ENCODE measurements at regions not wholly inside any gene's neighbourhood (a gene's known extent, or its start where the extent isn't known, plus 50 kb on each side); places are given as distances from the start of the nearest gene placed in this dataset.
A peak's percentile ranks its signal among the peaks of the same experiment; 100 is the strongest.

DNA sequence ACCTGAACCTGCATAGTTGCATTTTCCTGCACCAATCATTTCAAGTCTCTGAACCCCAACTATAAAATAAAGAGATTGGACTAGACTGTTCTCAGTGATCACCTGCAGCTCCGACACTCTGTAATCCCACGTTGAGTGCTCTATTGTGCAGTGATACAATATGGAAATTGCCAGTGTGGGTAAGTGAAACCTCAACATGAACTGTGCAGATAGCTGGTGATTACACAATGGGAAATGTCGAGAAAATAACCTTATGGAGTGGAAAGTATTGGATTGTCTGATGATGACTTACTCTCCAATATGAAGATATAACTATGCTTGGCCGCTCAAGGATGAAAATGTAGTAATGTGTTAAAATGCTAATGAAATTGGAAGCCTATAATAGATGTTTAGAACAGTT is 293.1 kb upstream of the BRINP1 start:
- no peaks in the 10 kb centered on the region for H3K36me3 ChIP-seq (ENCODE audit: control insufficient read depth, insufficient read depth, low read length, severe bottlenecking)
- H3K4me1 ChIP-seq (ENCODE audit: control insufficient read depth, insufficient read depth, low read length): no peaks in the 10 kb centered on the region
- H3K9me3 ChIP-seq (ENCODE audit: control insufficient read depth, low read length): no peaks in the 10 kb centered on the region
- H3K9ac ChIP-seq (ENCODE audit: low read length): no peak overlapping the region
- H3K27me3 ChIP-seq (replicated peaks; ENCODE audit: control insufficient read depth, insufficient read depth, low read length): no peaks in the 10 kb centered on the region
- H3K4me3 ChIP-seq (ENCODE audit: low read length): no peak overlapping the region
- no peak for DNase-seq (ENCODE audit: low read depth)

DNA sequence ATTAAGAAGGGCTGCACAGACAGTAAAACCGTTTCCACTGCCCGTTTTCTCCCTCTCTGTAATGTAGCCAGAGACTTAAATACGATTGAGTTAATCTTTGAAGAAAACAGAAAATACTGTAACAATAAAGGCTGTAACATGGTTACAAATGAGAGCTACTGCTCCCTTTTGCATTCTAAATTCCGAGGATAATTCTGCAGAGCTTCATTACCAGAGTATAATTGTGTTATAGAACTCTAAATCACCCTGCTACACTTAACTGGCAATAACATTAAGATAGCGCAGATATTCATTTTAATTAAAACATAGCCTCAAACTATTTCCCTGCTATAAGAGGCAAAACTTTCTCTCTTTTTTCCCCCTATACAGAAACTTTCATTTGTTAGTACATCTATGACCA is 283.7 kb upstream of the BRINP1 start:
- H3K4me3 ChIP-seq (ENCODE audit: low read length): no peak overlapping the region
- H3K9ac ChIP-seq (ENCODE audit: low read length): no peak overlapping the region
- no peaks in the 10 kb centered on the region for H3K4me1 ChIP-seq (ENCODE audit: control insufficient read depth, insufficient read depth, low read length)
- DNase-seq (ENCODE audit: low read depth): no peak
- no peaks in the 10 kb centered on the region for H3K9me3 ChIP-seq (ENCODE audit: control insufficient read depth, low read length)
- no peaks in the 10 kb centered on the region for H3K27me3 ChIP-seq (replicated peaks; ENCODE audit: control insufficient read depth, insufficient read depth, low read length)
- no peaks in the 10 kb centered on the region for H3K36me3 ChIP-seq (ENCODE audit: control insufficient read depth, insufficient read depth, low read length, severe bottlenecking)

DNA sequence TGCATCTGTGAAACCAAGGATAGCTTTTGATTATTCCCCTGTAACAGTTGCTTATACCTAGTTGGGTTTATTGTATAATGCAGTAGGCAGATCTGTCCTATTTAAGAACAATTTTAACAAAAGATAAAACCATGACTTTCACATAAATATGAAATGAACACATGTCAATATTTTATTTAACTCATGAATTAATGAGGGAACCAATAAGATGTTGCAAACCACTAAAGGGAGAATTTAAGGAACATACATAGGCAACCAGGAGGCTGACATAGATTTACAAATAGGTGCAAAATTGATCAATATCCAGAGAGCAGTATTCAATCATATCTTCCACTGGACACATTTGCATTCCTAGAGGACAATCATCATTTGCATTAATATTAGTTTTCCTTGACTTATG is 280.0 kb upstream of the BRINP1 start:
- no peak overlapping the region for H3K9ac ChIP-seq (ENCODE audit: low read length)
- DNase-seq (ENCODE audit: low read depth): no peak
- H3K4me1 ChIP-seq (ENCODE audit: control insufficient read depth, insufficient read depth, low read length): no peaks in the 10 kb centered on the region
- no peaks in the 10 kb centered on the region for H3K36me3 ChIP-seq (ENCODE audit: control insufficient read depth, insufficient read depth, low read length, severe bottlenecking)
- H3K4me3 ChIP-seq (ENCODE audit: low read length): no peak overlapping the region
- H3K9me3 ChIP-seq (ENCODE audit: control insufficient read depth, low read length): no peaks in the 10 kb centered on the region
- no peaks in the 10 kb centered on the region for H3K27me3 ChIP-seq (replicated peaks; ENCODE audit: control insufficient read depth, insufficient read depth, low read length)

DNA sequence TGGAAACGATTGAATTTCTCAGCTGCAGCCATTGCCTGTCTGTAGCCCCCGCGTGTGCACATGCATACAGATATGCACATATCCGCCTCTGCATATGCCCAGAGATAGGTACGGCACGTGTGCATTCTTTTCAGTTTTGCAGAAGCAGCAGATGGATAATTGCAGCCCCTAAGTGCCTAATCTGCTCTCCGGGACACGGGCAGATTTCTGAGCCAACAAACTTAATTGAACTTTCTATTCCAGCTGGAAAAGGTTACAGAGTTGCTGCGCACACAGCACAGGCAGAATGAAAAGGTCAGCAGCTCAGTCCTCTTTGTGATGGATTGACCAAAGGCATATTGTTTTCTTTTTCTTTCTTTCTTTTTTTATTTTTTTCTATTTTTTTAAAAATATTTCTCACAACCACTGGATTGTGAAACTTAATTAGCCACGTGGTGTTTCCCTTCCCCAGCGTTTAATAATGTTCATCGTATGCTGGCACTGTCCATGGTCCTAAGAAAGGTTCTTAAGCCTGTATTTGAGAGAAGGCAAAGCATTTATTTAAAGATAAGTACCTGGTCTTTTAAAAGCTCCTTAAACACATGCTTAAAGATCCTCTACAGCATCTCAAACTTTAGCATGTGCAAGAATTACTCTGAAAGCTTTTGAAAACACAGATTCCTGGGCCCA is 270.2 kb upstream of the BRINP1 start:
- Histone ChIP-seq H3K36me3 (ENCODE audit: control insufficient read depth, insufficient read depth, low read length, severe bottlenecking) (no peaks in the 10 kb centered on the region), H3K9me3 (ENCODE audit: control insufficient read depth, low read length) (no peaks in the 10 kb centered on the region), H3K4me3 (ENCODE audit: low read length) (no peak overlapping the region), H3K4me1 (ENCODE audit: control insufficient read depth, insufficient read depth, low read length) (no peaks in the 10 kb centered on the region), H3K27me3 (replicated peaks; ENCODE audit: control insufficient read depth, insufficient read depth, low read length) (no peaks in the 10 kb centered on the region), H3K9ac (ENCODE audit: low read length) (no peak overlapping the region)
- DNase-seq (ENCODE audit: low read depth): peak; percentile 56

DNA sequence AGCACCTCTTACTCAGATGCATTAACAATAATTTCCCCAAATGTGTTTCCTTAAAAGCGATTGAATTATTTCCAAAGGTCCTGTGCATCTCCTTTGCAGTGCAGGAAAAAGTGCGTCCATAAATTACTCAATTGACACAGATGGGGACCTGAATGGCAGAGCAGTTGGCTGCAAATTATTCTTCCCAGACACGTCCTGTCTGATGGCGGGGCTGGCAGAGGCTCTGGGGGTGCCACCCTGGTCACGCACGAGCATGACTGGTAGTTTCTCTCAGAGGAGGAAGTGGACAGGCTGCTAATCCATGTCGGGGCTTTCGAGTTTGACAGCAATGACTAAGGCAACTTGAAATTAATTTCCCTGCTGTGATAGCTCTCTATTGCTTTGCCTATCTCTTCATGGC is 264.8 kb upstream of the BRINP1 start:
- DNase-seq (ENCODE audit: low read depth): no peak
- Histone ChIP-seq H3K4me1 (ENCODE audit: control insufficient read depth, insufficient read depth, low read length) (no peaks in the 10 kb centered on the region), H3K9ac (ENCODE audit: low read length) (no peak overlapping the region), H3K36me3 (ENCODE audit: control insufficient read depth, insufficient read depth, low read length, severe bottlenecking) (no peaks in the 10 kb centered on the region), H3K9me3 (ENCODE audit: control insufficient read depth, low read length) (no peaks in the 10 kb centered on the region), H3K4me3 (ENCODE audit: low read length) (no peak overlapping the region), H3K27me3 (replicated peaks; ENCODE audit: control insufficient read depth, insufficient read depth, low read length) (no peaks in the 10 kb centered on the region)

DNA sequence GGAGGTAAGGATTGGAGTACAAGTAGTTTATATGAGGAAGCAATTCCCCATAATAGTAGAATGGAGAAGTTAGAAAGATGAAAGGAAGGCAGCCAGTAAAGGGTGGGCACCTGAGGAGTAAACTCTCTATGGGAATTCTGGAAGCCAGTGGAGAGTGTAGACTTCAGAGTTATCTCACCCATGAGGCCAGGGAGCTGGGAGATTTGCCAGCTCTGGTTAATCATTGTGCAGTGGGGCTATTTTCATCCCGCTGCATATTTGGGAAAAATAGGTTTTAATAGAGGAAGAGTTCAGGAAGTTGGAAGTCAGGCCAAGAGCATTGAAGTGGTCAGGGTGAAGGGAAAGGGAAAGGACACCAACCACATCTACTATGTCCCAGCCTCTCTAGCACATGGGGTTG is 242.3 kb upstream of the BRINP1 start:
- no peaks in the 10 kb centered on the region for H3K27me3 ChIP-seq (replicated peaks; ENCODE audit: control insufficient read depth, insufficient read depth, low read length)
- H3K4me1 ChIP-seq (ENCODE audit: control insufficient read depth, insufficient read depth, low read length): no peaks in the 10 kb centered on the region
- H3K9me3 ChIP-seq (ENCODE audit: control insufficient read depth, low read length): no peaks in the 10 kb centered on the region
- H3K4me3 ChIP-seq (ENCODE audit: low read length): no peak overlapping the region
- DNase-seq (ENCODE audit: low read depth): no peak
- no peak overlapping the region for H3K9ac ChIP-seq (ENCODE audit: low read length)
- H3K36me3 ChIP-seq (ENCODE audit: control insufficient read depth, insufficient read depth, low read length, severe bottlenecking): no peaks in the 10 kb centered on the region

DNA sequence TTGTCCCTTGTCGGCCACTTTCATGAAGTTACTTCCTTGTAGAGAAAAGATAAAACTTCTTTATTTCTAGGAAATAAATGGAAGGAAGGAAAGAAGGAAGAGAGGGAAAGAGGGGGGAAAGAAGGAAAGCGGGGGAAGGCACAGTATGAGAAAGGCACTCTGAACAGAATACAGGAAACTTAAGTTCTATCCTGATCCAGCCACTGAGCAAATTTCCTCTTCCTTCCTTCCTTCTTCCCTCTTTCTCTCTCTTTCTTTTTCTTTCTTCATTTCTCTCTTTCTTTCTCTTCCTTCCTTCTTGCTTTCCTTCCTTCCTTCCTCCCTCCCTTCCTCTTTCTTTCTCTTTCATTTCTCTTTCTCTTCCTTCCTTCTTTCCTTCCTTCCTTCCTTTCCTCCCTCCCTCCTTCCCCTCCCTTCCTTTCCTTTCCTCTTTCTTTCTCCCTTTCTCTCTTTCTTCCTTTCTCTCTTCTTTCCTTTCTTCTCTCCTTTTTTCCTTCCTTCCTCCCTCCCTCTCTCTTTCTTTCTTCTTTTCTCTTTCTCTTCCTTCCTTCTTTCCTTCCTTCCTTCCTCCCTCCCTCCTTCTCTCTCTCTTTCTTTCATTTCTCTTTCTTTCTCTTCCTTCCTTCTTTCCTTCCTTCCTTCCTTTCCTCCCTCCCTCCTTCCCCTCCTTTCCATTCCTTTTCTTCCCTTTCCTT is 240.2 kb upstream of the BRINP1 start:
- Histone ChIP-seq H3K4me1 (ENCODE audit: control insufficient read depth, insufficient read depth, low read length) (no peaks in the 10 kb centered on the region), H3K9ac (ENCODE audit: low read length) (no peak overlapping the region), H3K36me3 (ENCODE audit: control insufficient read depth, insufficient read depth, low read length, severe bottlenecking) (no peaks in the 10 kb centered on the region), H3K9me3 (ENCODE audit: control insufficient read depth, low read length) (no peaks in the 10 kb centered on the region), H3K4me3 (ENCODE audit: low read length) (no peak overlapping the region), H3K27me3 (replicated peaks; ENCODE audit: control insufficient read depth, insufficient read depth, low read length) (no peaks in the 10 kb centered on the region)
- DNase-seq (ENCODE audit: low read depth): no peak

DNA sequence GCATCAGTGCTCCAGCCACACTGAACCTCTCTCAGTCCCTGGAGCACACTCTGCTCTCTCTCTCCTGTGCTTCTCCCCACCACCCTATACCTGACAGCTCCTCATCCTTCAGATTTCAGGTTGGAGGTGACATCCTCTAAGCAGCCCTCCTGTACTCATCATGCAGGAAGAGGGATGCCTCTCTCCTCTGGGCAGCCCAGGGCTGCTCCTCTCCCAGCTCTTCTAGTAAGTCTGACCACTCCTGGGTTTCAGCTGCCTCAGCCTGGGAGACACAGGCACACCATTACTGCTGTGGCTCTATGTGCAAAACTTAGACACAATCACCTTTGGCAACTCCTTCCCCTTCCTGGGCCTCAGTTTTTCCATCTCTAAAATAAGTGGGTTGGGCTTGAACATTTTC is 232.4 kb upstream of the BRINP1 start:
- Histone ChIP-seq H3K36me3 (ENCODE audit: control insufficient read depth, insufficient read depth, low read length, severe bottlenecking) (no peaks in the 10 kb centered on the region), H3K27me3 (replicated peaks; ENCODE audit: control insufficient read depth, insufficient read depth, low read length) (peaks cover 11% of the 10 kb centered on the region)

DNA sequence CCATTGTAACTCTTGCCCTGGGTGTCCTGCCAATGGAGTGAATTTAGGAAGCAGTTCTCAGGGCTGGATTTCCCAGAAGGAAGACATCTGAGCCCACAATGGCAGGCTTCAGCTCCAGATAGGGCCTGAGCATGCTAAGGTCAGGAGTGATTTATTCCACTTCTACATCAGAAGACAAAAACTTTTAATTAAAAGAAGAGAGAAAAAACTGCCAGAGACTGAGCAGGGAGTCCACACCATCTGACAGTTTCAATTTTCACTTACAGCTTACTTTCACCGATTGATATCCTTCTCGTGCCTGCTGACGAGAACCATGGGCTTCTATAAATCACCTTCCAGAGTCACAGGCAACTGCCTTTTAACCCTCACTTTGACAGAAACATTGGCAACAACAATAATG is 228.3 kb upstream of the BRINP1 start:
- Histone ChIP-seq H3K9ac (ENCODE audit: low read length) (no peak overlapping the region), H3K4me3 (ENCODE audit: low read length) (no peak overlapping the region), H3K9me3 (ENCODE audit: control insufficient read depth, low read length) (no peaks in the 10 kb centered on the region), H3K4me1 (ENCODE audit: control insufficient read depth, insufficient read depth, low read length) (no peaks in the 10 kb centered on the region), H3K27me3 (replicated peaks; ENCODE audit: control insufficient read depth, insufficient read depth, low read length) (peaks cover 6% of the 10 kb centered on the region), H3K36me3 (ENCODE audit: control insufficient read depth, insufficient read depth, low read length, severe bottlenecking) (no peaks in the 10 kb centered on the region)
- no peak for DNase-seq (ENCODE audit: low read depth)

More for the DNA sequence above, 232.4 kb upstream of the BRINP1 start:
- H3K9ac ChIP-seq (ENCODE audit: low read length): no peak overlapping the region
- H3K4me1 ChIP-seq (ENCODE audit: control insufficient read depth, insufficient read depth, low read length): no peaks in the 10 kb centered on the region
- DNase-seq (ENCODE audit: low read depth): no peak
- H3K9me3 ChIP-seq (ENCODE audit: control insufficient read depth, low read length): no peaks in the 10 kb centered on the region
- H3K4me3 ChIP-seq (ENCODE audit: low read length): no peak overlapping the region

DNA sequence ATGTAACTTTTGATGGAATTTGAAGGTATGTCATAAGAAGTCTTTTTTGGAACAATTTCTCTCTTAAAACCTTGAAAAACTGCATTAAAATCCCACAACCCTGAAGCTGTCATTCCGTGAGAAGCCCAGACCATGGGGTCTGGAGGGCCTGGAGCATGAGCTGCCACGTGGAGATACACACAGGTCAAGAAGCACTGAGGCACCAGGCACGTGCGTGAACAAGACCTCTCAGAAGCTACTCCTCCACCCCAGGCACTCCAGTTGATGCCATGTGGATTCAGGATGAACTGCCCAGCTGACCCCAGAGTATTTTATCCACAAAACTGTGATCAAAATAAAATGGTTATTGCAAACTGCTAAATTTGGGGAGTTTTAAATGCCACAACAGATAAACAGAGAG is 227.5 kb upstream of the BRINP1 start:
- Histone ChIP-seq H3K4me3 (ENCODE audit: low read length) (no peak overlapping the region), H3K9ac (ENCODE audit: low read length) (no peak overlapping the region), H3K36me3 (ENCODE audit: control insufficient read depth, insufficient read depth, low read length, severe bottlenecking) (no peaks in the 10 kb centered on the region), H3K4me1 (ENCODE audit: control insufficient read depth, insufficient read depth, low read length) (no peaks in the 10 kb centered on the region), H3K27me3 (replicated peaks; ENCODE audit: control insufficient read depth, insufficient read depth, low read length) (peaks cover 6% of the 10 kb centered on the region), H3K9me3 (ENCODE audit: control insufficient read depth, low read length) (no peaks in the 10 kb centered on the region)
- DNase-seq (ENCODE audit: low read depth): no peak

DNA sequence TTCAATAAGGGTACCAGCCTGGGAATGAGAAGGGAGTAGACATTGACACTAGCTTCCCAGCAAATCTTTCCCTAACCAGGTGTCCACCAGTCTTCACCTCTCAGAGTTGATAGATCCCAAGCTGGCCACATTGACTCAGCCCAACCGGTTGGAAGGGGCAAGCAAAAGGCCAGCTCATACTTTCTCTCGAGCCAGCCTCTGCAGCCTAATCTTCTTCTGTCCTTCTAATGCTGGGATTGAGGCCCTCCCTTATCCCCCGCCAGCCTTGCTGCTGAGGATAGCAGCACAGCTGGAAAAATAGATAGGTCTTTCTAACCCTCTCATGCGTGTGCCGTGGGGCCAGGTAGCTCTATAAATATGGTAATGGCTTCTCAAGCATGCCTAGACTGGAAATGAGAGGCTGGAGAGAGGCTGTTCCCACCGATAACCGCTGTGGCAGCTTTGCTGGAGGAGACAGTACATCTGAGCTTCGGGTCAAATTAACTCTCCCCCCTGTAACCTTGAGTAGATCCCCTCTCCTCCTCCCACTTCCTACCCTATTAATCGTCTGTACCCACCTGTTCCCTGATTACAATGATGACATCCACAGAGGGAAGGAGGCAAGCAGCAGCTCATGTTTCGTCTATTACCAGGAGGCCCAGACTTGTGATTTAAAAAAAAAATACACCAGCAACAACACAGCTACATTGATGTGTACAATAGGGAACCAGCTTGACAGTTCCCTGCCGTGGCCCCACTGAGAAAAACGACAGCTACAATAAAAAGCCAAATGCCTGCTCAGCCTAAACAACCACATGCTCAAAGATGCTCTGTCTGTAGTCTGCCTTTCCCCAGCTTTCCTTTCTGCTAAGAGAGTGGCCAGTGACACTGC is 219.9 kb upstream of the BRINP1 start:
- no peak for DNase-seq (ENCODE audit: low read depth)
- Histone ChIP-seq H3K9me3 (ENCODE audit: control insufficient read depth, low read length) (no peaks in the 10 kb centered on the region), H3K27me3 (replicated peaks; ENCODE audit: control insufficient read depth, insufficient read depth, low read length) (no peaks in the 10 kb centered on the region), H3K9ac (ENCODE audit: low read length) (no peak overlapping the region), H3K4me3 (ENCODE audit: low read length) (no peak overlapping the region), H3K4me1 (ENCODE audit: control insufficient read depth, insufficient read depth, low read length) (no peaks in the 10 kb centered on the region), H3K36me3 (ENCODE audit: control insufficient read depth, insufficient read depth, low read length, severe bottlenecking) (no peaks in the 10 kb centered on the region)
